Keratinocyte (primary cell): ENCODE measurements at regions not wholly inside any gene's neighbourhood (a gene's known extent, or its start where the extent isn't known, plus 50 kb on each side); places are given as distances from the start of the nearest gene placed in this dataset.

Source experiments
- DNase-seq: peaks from one replicate; pipeline ENCODE4 v3.0.0-alpha.2; 2011; ENCODE audit warnings: low read depth, missing footprints, low spot score
- FAIRE-seq: peaks from 2 replicates; lab custom pipeline; 2011; peaks lifted over from hg19 to GRCh38; lab: Jason Lieb, UNC
- H2AFZ ChIP-seq: 2 replicates; pipeline ENCODE4 v1.6.0; 2012; ENCODE audit warnings: low read length, control low read depth, inconsistent platforms; ENCODE audit not compliant: control insufficient read depth
- H3K27ac ChIP-seq: 2 replicates; pipeline ENCODE4 v1.5.1; 2011; ENCODE audit warnings: low read length; ENCODE audit not compliant: control insufficient read depth, insufficient read depth
- H3K27me3 ChIP-seq: 3 replicates; pipeline ENCODE4 v1.6.0; 2011; ENCODE audit warnings: low read length; ENCODE audit not compliant: control insufficient read depth, insufficient read depth; ENCODE audit errors: extremely low read depth
- H3K36me3 ChIP-seq, 2 experiments: 2 replicates in 1 of 2; 3 replicates in 1 of 2; pipeline ENCODE4 v1.5.1; 2011; ENCODE audit warnings: low read length in 2 of 2, mild to moderate bottlenecking in 1 of 2; ENCODE audit not compliant: control insufficient read depth in 2 of 2, insufficient read depth in 2 of 2; ENCODE audit errors: extremely low read depth in 1 of 2
- H3K4me1 ChIP-seq: 3 replicates; pipeline ENCODE4 v1.5.1; 2011; ENCODE audit warnings: low read length; ENCODE audit not compliant: control insufficient read depth, insufficient read depth; ENCODE audit errors: extremely low read depth
- H3K4me2 ChIP-seq: 3 replicates; pipeline ENCODE4 v1.6.0; 2011; ENCODE audit warnings: low read depth, low read length; ENCODE audit not compliant: control insufficient read depth, insufficient read depth; ENCODE audit errors: extremely low read depth
- H3K4me3 ChIP-seq, 3 experiments: fragments of 200-600 bp in 1 of 3; sonication (generic) in 1 of 3; 2 replicates in 2 of 3; 3 replicates in 1 of 3; pipeline ENCODE4 v1.5.1; 2011 to 2016; ENCODE audit warnings: low read length in 3 of 3, mild to moderate bottlenecking in 3 of 3, control low read depth in 2 of 3, inconsistent platforms in 1 of 3, low read depth in 1 of 3, mixed read lengths in 1 of 3, mixed run types in 1 of 3, moderate library complexity in 1 of 3; ENCODE audit not compliant: control insufficient read depth in 2 of 3, insufficient read depth in 2 of 3; ENCODE audit errors: extremely low read depth in 1 of 3
- H3K79me2 ChIP-seq: 2 replicates; pipeline ENCODE4 v1.6.0; 2012; ENCODE audit warnings: low read length; ENCODE audit not compliant: control insufficient read depth, insufficient read depth
- H3K9ac ChIP-seq: 3 replicates; pipeline ENCODE4 v1.6.0; 2011; ENCODE audit warnings: low read length; ENCODE audit not compliant: control insufficient read depth, insufficient read depth; ENCODE audit errors: extremely low read depth
- H3K9me1 ChIP-seq: 3 replicates; pipeline ENCODE4 v1.6.0; 2011; ENCODE audit warnings: low read length; ENCODE audit not compliant: control insufficient read depth, insufficient read depth; ENCODE audit errors: extremely low read depth
- H3K9me3 ChIP-seq: 2 replicates; pipeline ENCODE4 v1.5.1; 2012; ENCODE audit warnings: low read depth, low read length; ENCODE audit not compliant: control insufficient read depth
- H4K20me1 ChIP-seq: 3 replicates; pipeline ENCODE4 v1.6.0; 2011; ENCODE audit warnings: low read length; ENCODE audit not compliant: control insufficient read depth, insufficient read depth; ENCODE audit errors: extremely low read depth
- EZH2 ChIP-seq: IDR thresholded peaks from one replicate; pipeline ENCODE4 v1.6.1; 2012; ENCODE audit warnings: inconsistent platforms, mild to moderate bottlenecking, low read length, moderate library complexity
- dilution Hi-C: fragments of 300-500 bp; cut with MboI; formaldehyde crosslinking; loops from one replicate; pipeline ENCODE4 v1.7.0; 2020; ENCODE audit warnings: low sequenced_read_pairs; ENCODE audit not compliant: extremely low pct_ligation_motif_present
- TF ChIP-seq, protein P1 (sequence below), 3 experiments: IDR thresholded peaks in 1 of 3; conservative IDR thresholded peaks in 1 of 3; optimal IDR thresholded peaks in 1 of 3; 2 replicates in 2 of 3; 3 replicates in 1 of 3; pipeline versions ENCODE3 to v1.5.1; 2011; ENCODE audit warnings: low read length in 3 of 3, mild to moderate bottlenecking in 3 of 3, moderate library complexity in 2 of 3, control low read depth in 1 of 3, inconsistent platforms in 1 of 3; ENCODE audit not compliant: insufficient read depth in 2 of 3; ENCODE audit errors: extremely low read depth in 1 of 3

DNA sequence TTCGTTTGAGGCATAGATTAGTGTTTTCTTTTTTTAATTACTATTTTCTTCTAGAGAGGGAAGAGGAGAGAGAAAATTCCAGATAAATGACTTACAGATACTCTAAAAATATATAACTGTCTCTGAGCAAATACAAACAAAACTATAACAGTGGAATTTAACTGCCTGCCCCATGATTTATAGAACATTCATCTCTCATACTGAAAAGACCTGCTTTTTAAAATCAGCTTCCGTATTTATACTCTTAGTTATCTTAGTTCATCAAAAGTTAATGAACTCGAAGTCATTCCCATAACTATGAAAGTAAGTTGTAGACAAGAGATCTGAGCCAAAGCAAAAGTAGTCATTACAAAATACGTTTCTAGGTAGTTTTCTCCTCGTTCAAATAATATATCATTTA is 123.8 kb upstream of the DMRT1 start:
- Histone ChIP-seq H3K4me1 (peaks cover 2% of the 10 kb centered on the region), H3K27ac (no peak overlapping the region), H3K9me1 (no peaks in the 10 kb centered on the region), H3K79me2 (peaks cover 96% of the 10 kb centered on the region), H3K9ac (no peak overlapping the region), H3K4me3 (no peak overlapping the region), H3K4me2 (no peak overlapping the region), H3K27me3 (no peaks in the 10 kb centered on the region), H3K9me3 (no peaks in the 10 kb centered on the region), H3K36me3 (peaks cover 14 to 29% of the 10 kb centered on the region in 2 experiments), H4K20me1 (no peaks in the 10 kb centered on the region), H2AFZ (no peak overlapping the region)
- FAIRE-seq (no peak), DNase-seq (no peak)
- dilution Hi-C loops: no loop called here
- TF ChIP-seq, protein P1, sequence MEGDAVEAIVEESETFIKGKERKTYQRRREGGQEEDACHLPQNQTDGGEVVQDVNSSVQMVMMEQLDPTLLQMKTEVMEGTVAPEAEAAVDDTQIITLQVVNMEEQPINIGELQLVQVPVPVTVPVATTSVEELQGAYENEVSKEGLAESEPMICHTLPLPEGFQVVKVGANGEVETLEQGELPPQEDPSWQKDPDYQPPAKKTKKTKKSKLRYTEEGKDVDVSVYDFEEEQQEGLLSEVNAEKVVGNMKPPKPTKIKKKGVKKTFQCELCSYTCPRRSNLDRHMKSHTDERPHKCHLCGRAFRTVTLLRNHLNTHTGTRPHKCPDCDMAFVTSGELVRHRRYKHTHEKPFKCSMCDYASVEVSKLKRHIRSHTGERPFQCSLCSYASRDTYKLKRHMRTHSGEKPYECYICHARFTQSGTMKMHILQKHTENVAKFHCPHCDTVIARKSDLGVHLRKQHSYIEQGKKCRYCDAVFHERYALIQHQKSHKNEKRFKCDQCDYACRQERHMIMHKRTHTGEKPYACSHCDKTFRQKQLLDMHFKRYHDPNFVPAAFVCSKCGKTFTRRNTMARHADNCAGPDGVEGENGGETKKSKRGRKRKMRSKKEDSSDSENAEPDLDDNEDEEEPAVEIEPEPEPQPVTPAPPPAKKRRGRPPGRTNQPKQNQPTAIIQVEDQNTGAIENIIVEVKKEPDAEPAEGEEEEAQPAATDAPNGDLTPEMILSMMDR (optimal IDR thresholded peaks at IDR 0.05 in 1 of 3, IDR thresholded peaks at IDR 0.05 in 1 of 3, conservative IDR thresholded peaks at IDR 0.05 in 1 of 3; ENCODE audit: extremely low read depth in 1 of 3, insufficient read depth in 2 of 3, low read length in 3 of 3): no peak
- TF ChIP-seq EZH2: no peak

DNA sequence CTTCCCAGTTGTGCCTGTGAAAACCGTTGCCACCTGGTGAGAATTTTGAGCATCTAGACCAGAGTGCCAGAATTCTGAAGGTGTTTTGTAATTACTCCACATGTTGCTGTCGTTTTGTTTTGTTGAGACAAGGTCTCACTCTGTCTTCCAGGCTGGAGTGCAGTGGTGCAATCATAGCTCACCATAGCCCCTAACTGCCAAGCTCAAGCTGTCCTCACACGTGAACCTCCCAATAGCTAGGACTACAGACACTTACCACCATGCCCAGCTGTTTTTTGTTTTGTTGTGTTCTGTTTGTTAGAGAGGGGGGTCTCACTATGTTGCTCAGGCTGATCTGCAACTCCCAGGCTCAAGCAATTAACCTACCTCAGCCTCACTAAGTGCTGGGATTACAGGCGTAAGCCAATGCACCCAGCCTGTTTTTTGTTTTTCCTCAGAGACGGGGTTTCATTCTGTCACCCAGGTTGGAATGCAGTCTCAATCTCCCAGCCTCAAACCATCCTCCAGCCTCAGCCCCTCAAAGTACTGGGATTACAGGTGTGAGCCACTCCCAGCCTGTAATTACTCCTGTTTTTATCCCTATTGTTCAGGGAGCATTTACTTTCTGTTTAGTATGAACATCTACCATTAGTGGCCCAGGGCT is 121.1 kb upstream of the DMRT1 start:
- TF ChIP-seq EZH2: no peak
- TF ChIP-seq, protein P1 (optimal IDR thresholded peaks at IDR 0.05 in 1 of 3, IDR thresholded peaks at IDR 0.05 in 1 of 3, conservative IDR thresholded peaks at IDR 0.05 in 1 of 3; ENCODE audit: extremely low read depth in 1 of 3, insufficient read depth in 2 of 3, low read length in 3 of 3): no peak
- no peak overlapping the region for H2AFZ ChIP-seq
- peaks cover 2% of the 10 kb centered on the region for H3K4me1 ChIP-seq
- no peak overlapping the region for H3K9ac ChIP-seq
- no peaks in the 10 kb centered on the region for H4K20me1 ChIP-seq
- H3K27me3 ChIP-seq: no peaks in the 10 kb centered on the region
- no peaks in the 10 kb centered on the region for H3K9me1 ChIP-seq
- peaks cover 17 to 28% of the 10 kb centered on the region in 2 experiments for H3K36me3 ChIP-seq
- DNase-seq (no peak), FAIRE-seq (no peak)
- no peaks in the 10 kb centered on the region for H3K9me3 ChIP-seq
- no peak overlapping the region for H3K4me2 ChIP-seq
- H3K4me3 ChIP-seq: no peak overlapping the region
- dilution Hi-C loops: no loop called here
- H3K79me2 ChIP-seq: peaks cover 92% of the 10 kb centered on the region
- no peak overlapping the region for H3K27ac ChIP-seq
